Astrocyte of the spinal cord (primary cell): ENCODE measurements at regions not wholly inside any gene's neighbourhood (a gene's known extent, or its start where the extent isn't known, plus 50 kb on each side); places are given as distances from the start of the nearest gene placed in this dataset.

Experiments
- DNase-seq: peaks from one replicate; pipeline ENCODE4 v3.0.0; 2011; ENCODE audit warnings: low read depth, low spot score
- H3K4me3 ChIP-seq: 2 replicates; pipeline ENCODE4 v1.5.1; 2011; ENCODE audit warnings: low read depth, mild to moderate bottlenecking, low read length, moderate library complexity
- CTCF ChIP-seq: IDR thresholded peaks from 2 replicates; pipeline ENCODE4 v1.5.1; 2012; ENCODE audit warnings: low read depth, mild to moderate bottlenecking, low read length, inconsistent platforms
- in situ Hi-C: cut with HindIII; loops from 2 replicates; pipeline ENCODE4 v1.10.0; 2017; ENCODE audit warnings: low sequenced_read_pairs

GRCh38 chr10:53422223-53422888 lies 649.8 kb upstream of the MBL2 start:
- DNase-seq: no peak
- in situ Hi-C loops: no loop called here
- TF ChIP-seq CTCF: no peak
- no peak overlapping the region for H3K4me3 ChIP-seq

- in situ Hi-C loops: no loop called here
- H3K4me3 ChIP-seq: no peak overlapping the region
- TF ChIP-seq CTCF: no peak
- no peak for DNase-seq
Observed at GRCh38 chr10:53412651-53413050, 640.1 kb upstream of the MBL2 start.

GRCh38 chr10:53406532-53406931 lies 633.9 kb upstream of the MBL2 start:
- no peak for TF ChIP-seq CTCF
- peak; percentile 2 for DNase-seq
- H3K4me3 ChIP-seq: no peak overlapping the region
- in situ Hi-C loops: no loop called here

GRCh38 chr10:53403688-53404087 lies 631.1 kb upstream of the MBL2 start:
- peak; percentile 15 for DNase-seq
- no peak for TF ChIP-seq CTCF
- in situ Hi-C loops: no loop called here
- no peak overlapping the region for H3K4me3 ChIP-seq

- H3K4me3 ChIP-seq: no peak overlapping the region
- DNase-seq: no peak
- in situ Hi-C loops: no loop called here
- TF ChIP-seq CTCF: no peak
Observed at GRCh38 chr10:53402594-53402993, 630.0 kb upstream of the MBL2 start.

GRCh38 chr10:53401536-53401935 lies 629.0 kb upstream of the MBL2 start:
- in situ Hi-C loops: no loop called here
- TF ChIP-seq CTCF: no peak
- DNase-seq: no peak
- no peak overlapping the region for H3K4me3 ChIP-seq
